SJSA1 (cell line): ENCODE measurements at regions not wholly inside any gene's neighbourhood (a gene's known extent, or its start where the extent isn't known, plus 50 kb on each side); places are given as distances from the start of the nearest gene placed in this dataset.
"Not testable (repeated sequence)": the region's sequence is repeated elsewhere in the genome, so short reads cannot be mapped to it uniquely, and the experiment has no call there.

Experiments
- DNase-seq, 2 experiments: peaks; one replicate each; pipeline ENCODE4 v3.0.0-alpha.2; 2015 to 2020; ENCODE audit warnings: low spot score in 2 of 2, low read depth in 1 of 2
- H3K27ac ChIP-seq: fragments of 250-450 bp; sonication (Bioruptor Pico); 2 replicates; pipeline ENCODE4 v1.5.1; 2020; ENCODE audit warnings: mild to moderate bottlenecking, moderate library complexity
- H3K27me3 ChIP-seq: fragments of 250-450 bp; sonication (Bioruptor Pico); replicated peaks from 2 replicates; pipeline ENCODE4 v1.5.1; 2020; ENCODE audit warnings: mild to moderate bottlenecking, moderate library complexity
- H3K36me3 ChIP-seq: fragments of 250-450 bp; sonication (Bioruptor Pico); 2 replicates; pipeline ENCODE4 v1.5.1; 2020; ENCODE audit warnings: mild to moderate bottlenecking
- H3K4me1 ChIP-seq: fragments of 250-450 bp; sonication (Bioruptor Pico); replicated peaks from 2 replicates; pipeline ENCODE4 v1.6.1; 2021; ENCODE audit warnings: mild to moderate bottlenecking
- H3K4me3 ChIP-seq: fragments of 250-450 bp; sonication (Bioruptor Pico); 2 replicates; pipeline ENCODE4 v1.5.1; 2020; ENCODE audit warnings: mild to moderate bottlenecking
- H3K9me3 ChIP-seq: fragments of 250-450 bp; sonication (Bioruptor Pico); replicated peaks from 2 replicates; pipeline ENCODE4 v1.5.1; 2020; ENCODE audit warnings: mild to moderate bottlenecking

DNA sequence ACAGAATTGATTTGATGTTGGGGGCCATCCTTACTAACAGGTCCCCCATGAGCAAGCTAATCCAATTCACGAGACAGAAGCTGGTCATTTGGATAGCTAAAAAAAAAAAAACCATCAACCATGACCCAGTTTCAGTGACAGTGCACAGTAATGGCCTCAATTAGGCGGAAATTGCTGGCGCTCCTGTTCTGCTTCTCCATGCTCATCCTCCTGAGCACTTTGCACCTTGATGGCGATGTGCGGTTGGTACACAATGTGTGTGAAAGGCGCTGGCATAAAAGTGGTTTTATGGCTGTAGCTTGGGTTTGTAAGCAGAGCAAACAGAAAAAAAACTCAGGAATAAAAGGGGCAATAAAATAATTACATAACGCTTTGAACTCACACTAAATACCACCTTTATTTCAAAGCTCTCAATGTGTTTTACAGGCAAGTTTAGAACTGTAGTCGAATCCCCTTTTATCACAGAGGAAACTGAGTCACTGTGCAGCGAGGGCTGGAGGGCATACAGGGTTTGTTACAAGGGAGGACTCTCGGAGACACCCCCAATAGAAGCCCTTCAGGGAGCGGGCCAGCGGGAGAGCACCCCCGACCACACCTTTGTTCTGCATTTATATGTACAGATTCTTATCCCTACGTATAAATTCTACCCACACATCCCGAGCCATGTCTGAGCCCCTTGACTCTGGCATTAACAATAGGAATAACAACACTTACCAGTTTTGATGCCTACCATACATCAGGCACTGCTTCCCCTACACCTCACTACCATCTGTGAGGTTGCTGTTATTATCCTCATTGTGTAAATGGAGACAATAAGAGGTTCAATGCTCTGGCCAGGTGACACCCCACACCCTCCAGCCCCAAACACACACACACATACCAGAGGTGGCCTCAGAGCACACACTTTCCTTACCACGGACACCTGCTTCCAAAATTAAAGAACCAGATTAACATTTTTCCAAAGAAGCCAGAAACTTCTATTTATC is 213.5 kb upstream of the IRF2BP2 start:
- H3K27me3 ChIP-seq = no peaks in the 10 kb centered on the region
- H3K4me3 ChIP-seq = no peak overlapping the region
- H3K27ac ChIP-seq = no peak overlapping the region
- no peaks in the 10 kb centered on the region for H3K36me3 ChIP-seq
- H3K9me3 ChIP-seq = no peaks in the 10 kb centered on the region
- DNase-seq = no peak
- no peaks in the 10 kb centered on the region for H3K4me1 ChIP-seq

GRCh38 chr1:234821840-234822239 is 211.9 kb upstream of the IRF2BP2 start:
- no peaks in the 10 kb centered on the region for H3K9me3 ChIP-seq
- no peaks in the 10 kb centered on the region for H3K27me3 ChIP-seq
- H3K4me3 ChIP-seq = no peak overlapping the region
- no peaks in the 10 kb centered on the region for H3K4me1 ChIP-seq
- no peak overlapping the region for H3K27ac ChIP-seq
- DNase-seq = no peak
- no peaks in the 10 kb centered on the region for H3K36me3 ChIP-seq

DNA sequence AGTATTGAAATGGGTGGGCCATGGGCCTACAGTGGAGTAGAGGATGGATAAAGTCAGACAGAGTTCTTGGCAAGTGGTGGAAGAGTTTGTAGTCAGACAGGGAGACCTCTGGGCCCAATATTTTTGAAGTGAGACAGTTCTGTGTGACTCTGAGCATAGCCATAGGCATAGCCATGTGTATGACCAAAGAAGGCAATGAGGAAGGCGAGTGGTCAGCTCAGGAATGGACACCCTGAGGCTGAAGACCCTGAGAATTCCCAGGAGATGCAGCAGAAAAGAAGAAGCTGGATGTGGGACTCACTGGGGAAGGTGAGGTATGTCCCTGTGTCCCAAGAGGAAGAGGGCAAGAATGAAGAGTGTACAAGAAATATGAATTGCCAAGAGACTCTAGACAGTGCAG is 210.6 kb upstream of the IRF2BP2 start:
- Histone ChIP-seq H3K27ac (no peak overlapping the region), H3K4me1 (no peaks in the 10 kb centered on the region), H3K4me3 (no peak overlapping the region), H3K27me3 (no peaks in the 10 kb centered on the region), H3K36me3 (no peaks in the 10 kb centered on the region), H3K9me3 (no peaks in the 10 kb centered on the region)
- DNase-seq = no peak

- H3K27ac ChIP-seq, H3K36me3 ChIP-seq, H3K4me1 ChIP-seq, H3K9me3 ChIP-seq, H3K4me3 ChIP-seq, H3K27me3 ChIP-seq, DNase-seq: not testable (repeated sequence)
Observed at GRCh38 chr1:234819845-234820244, 209.9 kb upstream of the IRF2BP2 start.

DNA sequence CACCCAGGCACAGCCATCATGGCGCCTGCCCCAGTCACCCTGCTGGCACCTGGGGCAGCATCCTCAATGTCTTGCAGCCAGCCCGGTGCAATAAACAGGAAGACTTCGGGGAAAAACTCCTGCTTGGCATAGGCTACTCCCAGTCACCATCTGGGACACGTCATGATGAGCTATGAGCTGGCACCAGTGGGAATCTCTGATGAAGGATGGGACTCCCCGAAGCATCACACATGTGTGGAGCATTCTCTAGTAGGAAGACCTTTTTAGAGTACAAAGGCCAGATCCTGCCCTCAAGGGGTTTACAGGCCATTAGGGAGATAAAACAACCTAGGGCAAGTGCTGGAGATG is 208.0 kb upstream of the IRF2BP2 start:
- not testable (repeated sequence) for H3K9me3 ChIP-seq, DNase-seq, H3K36me3 ChIP-seq, H3K4me1 ChIP-seq, H3K4me3 ChIP-seq, H3K27me3 ChIP-seq, H3K27ac ChIP-seq

DNA sequence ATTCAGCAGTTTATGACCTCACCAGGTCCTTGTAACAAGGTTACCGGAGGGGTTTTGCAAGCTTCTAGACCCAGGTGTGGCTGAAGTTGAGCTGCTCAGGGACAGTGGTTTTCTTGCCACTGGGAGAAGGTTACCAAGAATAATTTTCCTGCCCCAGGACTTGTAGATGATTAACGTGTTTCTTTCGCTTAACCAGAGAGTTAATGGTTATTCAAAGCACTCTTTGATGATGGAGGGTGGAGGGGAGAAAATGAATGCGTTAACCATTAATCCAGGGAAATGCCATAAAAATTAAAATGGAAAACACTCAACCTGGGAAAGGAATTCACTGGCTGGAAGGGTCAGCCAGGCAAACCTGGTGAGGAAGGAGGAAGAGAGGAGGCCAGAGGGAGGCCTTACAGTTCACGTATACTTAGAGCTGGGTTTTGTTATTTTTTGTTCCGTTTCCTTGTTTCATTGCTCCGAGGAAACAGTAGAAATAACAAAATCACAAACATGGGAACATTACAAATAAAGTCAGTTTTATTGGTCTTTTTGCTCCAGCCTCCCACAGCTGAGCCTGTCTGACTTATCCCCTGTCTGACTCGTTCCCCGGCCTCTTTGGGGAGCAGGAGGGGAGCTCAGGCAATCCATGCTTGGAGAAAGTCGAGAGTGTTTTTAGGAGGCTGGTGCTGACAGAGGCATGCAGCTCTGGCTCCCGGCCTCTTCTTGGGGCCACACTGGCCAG is 207.5 kb upstream of the IRF2BP2 start:
- not testable (repeated sequence) for H3K36me3 ChIP-seq, H3K9me3 ChIP-seq, DNase-seq, H3K4me3 ChIP-seq, H3K27me3 ChIP-seq, H3K27ac ChIP-seq, H3K4me1 ChIP-seq

GRCh38 chr1:234816864-234817263 is 206.9 kb upstream of the IRF2BP2 start:
- not testable (repeated sequence) for H3K4me3 ChIP-seq, H3K4me1 ChIP-seq, H3K27me3 ChIP-seq, H3K27ac ChIP-seq, H3K9me3 ChIP-seq, H3K36me3 ChIP-seq, DNase-seq

GRCh38 chr1:234816186-234816851 is 206.3 kb upstream of the IRF2BP2 start:
- not testable (repeated sequence) for H3K9me3 ChIP-seq, H3K27me3 ChIP-seq, H3K4me1 ChIP-seq, H3K27ac ChIP-seq, H3K4me3 ChIP-seq, H3K36me3 ChIP-seq, DNase-seq

DNA sequence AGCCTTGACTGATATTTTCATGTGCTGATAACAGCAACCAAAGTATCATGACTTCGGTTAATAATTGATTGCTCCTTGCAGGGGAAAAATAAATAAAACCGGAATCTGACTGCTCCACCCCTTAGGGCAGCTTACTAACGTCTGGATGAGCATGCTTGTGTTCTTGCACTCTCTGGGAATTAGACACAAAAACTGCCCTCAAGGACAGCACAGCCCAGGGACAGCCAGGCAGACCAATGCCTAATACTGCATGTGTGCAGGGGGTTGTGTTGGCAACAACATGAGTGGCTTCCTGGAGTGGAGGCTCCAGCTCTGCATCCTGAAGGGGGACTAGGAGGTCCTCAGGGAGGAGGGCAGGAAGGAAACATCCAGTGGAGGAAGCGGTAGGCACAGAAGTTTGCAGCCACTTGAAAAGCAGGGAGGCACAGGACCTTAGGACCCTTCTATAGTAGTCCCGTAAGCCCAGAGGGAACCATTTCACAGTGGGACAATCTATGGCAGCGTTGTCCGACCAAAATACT is 205.4 kb upstream of the IRF2BP2 start:
- not testable (repeated sequence) for H3K27ac ChIP-seq, H3K36me3 ChIP-seq, H3K9me3 ChIP-seq, H3K27me3 ChIP-seq, DNase-seq, H3K4me3 ChIP-seq, H3K4me1 ChIP-seq

DNA sequence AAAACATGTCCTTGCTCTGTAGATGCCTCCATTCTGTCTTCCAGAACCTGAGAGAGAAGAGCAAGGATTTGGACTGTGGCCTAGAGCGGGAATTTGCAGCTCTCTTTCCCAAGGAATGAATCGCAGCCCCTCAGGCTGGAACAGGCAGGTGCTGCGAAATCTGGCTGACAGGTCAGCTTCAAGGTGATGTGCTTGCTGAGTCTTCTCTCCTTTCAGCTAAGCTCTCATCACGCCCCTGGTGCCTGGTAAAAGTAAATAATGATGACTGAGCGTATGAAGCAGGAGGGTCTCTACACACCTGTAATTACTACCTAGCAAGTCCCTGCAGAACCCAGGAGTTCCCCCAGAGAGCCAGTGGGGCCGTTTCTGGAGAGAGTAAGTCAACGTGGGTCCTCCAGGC is 204.3 kb upstream of the IRF2BP2 start:
- H3K9me3 ChIP-seq, H3K36me3 ChIP-seq, H3K27me3 ChIP-seq, H3K4me3 ChIP-seq, H3K27ac ChIP-seq, DNase-seq, H3K4me1 ChIP-seq: not testable (repeated sequence)

- not testable (repeated sequence) for H3K9me3 ChIP-seq, H3K27me3 ChIP-seq, H3K4me1 ChIP-seq, H3K27ac ChIP-seq, H3K36me3 ChIP-seq, H3K4me3 ChIP-seq
- peak; percentile 47 to 65 for DNase-seq
Observed at GRCh38 chr1:234811824-234812223, 201.8 kb upstream of the IRF2BP2 start.

GRCh38 chr1:234810726-234811125 is 200.7 kb upstream of the IRF2BP2 start:
- DNase-seq, H3K9me3 ChIP-seq, H3K27me3 ChIP-seq, H3K4me3 ChIP-seq, H3K27ac ChIP-seq, H3K36me3 ChIP-seq, H3K4me1 ChIP-seq: not testable (repeated sequence)

- not testable (repeated sequence) for DNase-seq, H3K4me3 ChIP-seq, H3K36me3 ChIP-seq, H3K27me3 ChIP-seq, H3K9me3 ChIP-seq, H3K4me1 ChIP-seq
- H3K27ac ChIP-seq = peak overlapping the region; percentile 32; the same call in 1 of the 2 replicates
Observed at GRCh38 chr1:234809854-234810245, 199.9 kb upstream of the IRF2BP2 start.
